ENCODE measurements at regions not wholly inside any gene's neighbourhood (a gene's known extent, or its start where the extent isn't known, plus 50 kb on each side); places are given as distances from the start of the nearest gene placed in this dataset.
"Not testable (repeated sequence)": the region's sequence is repeated elsewhere in the genome, so short reads cannot be mapped to it uniquely, and the experiment has no call there.

GRCh38 chrX:71822314-71822713 is 59.2 kb downstream of the CXorf49B start:
- H3K4me1 ChIP-seq; H3K4me3 ChIP-seq; intact Hi-C loops (cut with DNase I); H3K27me3 ChIP-seq; H3K36me3 ChIP-seq; ATAC-seq; H3K27ac ChIP-seq; H3K9me3 ChIP-seq; DNase-seq: not testable (repeated sequence)
- 68 to 84% methylated on average over 3 of the region's 4 CpGs for WGBS, 2 donors

- no peaks in the 10 kb centered on the region for H3K4me1 ChIP-seq
- 71 to 76% methylated on average over 11 to 12 of the region's 12 CpGs for WGBS, 2 donors
- no peak overlapping the region for H3K4me3 ChIP-seq
- intact Hi-C loops (cut with DNase I) = no loop called here
- no peak for DNase-seq
- H3K27me3 ChIP-seq = no peaks in the 10 kb centered on the region
- TF ChIP-seq, protein P1, sequence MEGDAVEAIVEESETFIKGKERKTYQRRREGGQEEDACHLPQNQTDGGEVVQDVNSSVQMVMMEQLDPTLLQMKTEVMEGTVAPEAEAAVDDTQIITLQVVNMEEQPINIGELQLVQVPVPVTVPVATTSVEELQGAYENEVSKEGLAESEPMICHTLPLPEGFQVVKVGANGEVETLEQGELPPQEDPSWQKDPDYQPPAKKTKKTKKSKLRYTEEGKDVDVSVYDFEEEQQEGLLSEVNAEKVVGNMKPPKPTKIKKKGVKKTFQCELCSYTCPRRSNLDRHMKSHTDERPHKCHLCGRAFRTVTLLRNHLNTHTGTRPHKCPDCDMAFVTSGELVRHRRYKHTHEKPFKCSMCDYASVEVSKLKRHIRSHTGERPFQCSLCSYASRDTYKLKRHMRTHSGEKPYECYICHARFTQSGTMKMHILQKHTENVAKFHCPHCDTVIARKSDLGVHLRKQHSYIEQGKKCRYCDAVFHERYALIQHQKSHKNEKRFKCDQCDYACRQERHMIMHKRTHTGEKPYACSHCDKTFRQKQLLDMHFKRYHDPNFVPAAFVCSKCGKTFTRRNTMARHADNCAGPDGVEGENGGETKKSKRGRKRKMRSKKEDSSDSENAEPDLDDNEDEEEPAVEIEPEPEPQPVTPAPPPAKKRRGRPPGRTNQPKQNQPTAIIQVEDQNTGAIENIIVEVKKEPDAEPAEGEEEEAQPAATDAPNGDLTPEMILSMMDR (IDR thresholded peaks at IDR 0.05) = no peak
- no peak for ATAC-seq
- peaks cover 0 to 4% (median 0%) of the 10 kb centered on the region in 11 donors for H3K9me3 ChIP-seq
- H3K36me3 ChIP-seq = no peaks in the 10 kb centered on the region
- H3K27ac ChIP-seq = no peak overlapping the region
Measured at GRCh38 chrX:71823391-71824057, 60.4 kb downstream of the CXorf49B start.

- Histone ChIP-seq H3K27ac (no peak overlapping the region), H3K4me3 (no peak overlapping the region), H3K27me3 (peaks cover 0 to 16% (median 0%) of the 10 kb centered on the region in 7 donors), H3K9me3 (peaks cover 0 to 14% (median 0%) of the 10 kb centered on the region in 11 donors), H3K4me1 (no peaks in the 10 kb centered on the region), H3K36me3 (no peaks in the 10 kb centered on the region)
- TF ChIP-seq, protein P1 (IDR thresholded peaks at IDR 0.05) = no peak
- 92 to 97% methylated on average over 5 to 6 of the region's 6 CpGs for WGBS, 2 donors
- intact Hi-C loops (cut with DNase I) = no loop called here
- ATAC-seq (no peak), DNase-seq (no peak)
Measured at GRCh38 chrX:71828086-71828485, 64.9 kb downstream of the CXorf49B start.

DNA sequence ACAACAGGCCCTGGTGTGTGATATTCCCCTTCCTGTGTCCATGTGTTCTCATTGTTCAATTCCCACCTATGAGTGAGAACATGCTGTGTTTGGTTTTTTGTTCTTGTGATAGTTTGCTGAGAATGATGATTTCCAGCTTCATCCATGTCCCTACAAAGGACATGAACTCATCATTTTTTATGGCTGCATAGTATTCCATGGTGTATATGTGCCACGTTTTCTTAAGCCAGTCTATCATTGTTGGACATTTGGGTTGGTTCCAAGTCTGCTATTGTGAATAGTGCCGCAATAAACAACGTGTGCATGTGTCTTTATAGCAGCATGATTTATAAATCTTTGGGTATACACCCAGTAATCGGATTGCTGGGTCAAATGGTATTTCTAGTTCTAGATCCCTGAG is 72.6 kb upstream of the NHSL2 start:
- H3K9me3 ChIP-seq = peaks cover 0 to 15% (median 0%) of the 10 kb centered on the region in 11 donors
- 67 to 73% methylated on average over 4 of the region's 4 CpGs for WGBS, 2 donors
- ATAC-seq; H3K27me3 ChIP-seq; DNase-seq; H3K27ac ChIP-seq; H3K4me1 ChIP-seq; H3K36me3 ChIP-seq; intact Hi-C loops (cut with DNase I); H3K4me3 ChIP-seq: not testable (repeated sequence)

GRCh38 chrX:71846429-71846828 is 64.2 kb upstream of the NHSL2 start:
- Histone ChIP-seq H3K9me3 (peaks cover 0 to 10% (median 0%) of the 10 kb centered on the region in 11 donors), H3K27ac (no peak overlapping the region), H3K4me1 (no peaks in the 10 kb centered on the region), H3K4me3 (no peak overlapping the region), H3K36me3 (no peaks in the 10 kb centered on the region), H3K27me3 (peaks cover 0 to 75% (median 0%) of the 10 kb centered on the region in 7 donors)
- TF ChIP-seq, protein P1 (IDR thresholded peaks at IDR 0.05) = no peak
- WGBS, 2 donors = 63 to 72% methylated on average over 1 of the region's 1 CpG
- DNase-seq (no peak), ATAC-seq (no peak)
- intact Hi-C loops (cut with DNase I) = no loop called here
